ENCODE measurements at regions not wholly inside any gene's neighbourhood (a gene's known extent, or its start where the extent isn't known, plus 50 kb on each side); places are given as distances from the start of the nearest gene placed in this dataset.

DNA sequence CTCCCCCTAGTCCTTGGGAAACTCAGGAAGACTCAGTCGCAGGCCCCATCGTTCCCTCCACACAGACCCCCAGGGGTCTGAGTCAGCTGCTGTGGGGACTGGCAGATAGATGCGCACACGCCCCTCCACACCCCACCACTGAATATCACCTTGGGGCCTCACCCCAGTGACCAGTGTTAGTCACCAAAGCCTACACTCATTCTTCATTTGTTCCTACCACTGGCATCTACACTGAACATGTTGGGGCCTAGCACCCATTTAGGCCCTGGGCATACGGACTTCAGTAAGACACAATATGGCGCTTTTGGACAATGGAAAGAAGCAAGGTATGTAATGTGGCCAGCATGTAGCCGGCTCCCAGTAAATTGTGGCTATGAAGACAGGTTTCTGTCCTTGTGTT lies 154.1 kb upstream of the PJA1 start:
- Histone ChIP-seq H3K27ac (ENCODE audit: insufficient read length, low read depth, low read length) (no peak overlapping the region), H2BK12ac (ENCODE audit: insufficient read length, low read depth, low read length) (no peak overlapping the region), H2BK20ac (ENCODE audit: low read depth, low read length, poor library complexity, severe bottlenecking) (no peak overlapping the region), H4K20me1 (ENCODE audit: control insufficient read depth, insufficient read depth, insufficient read length) (no peaks in the 10 kb centered on the region), H3K23me2 (ENCODE audit: insufficient read length, low read depth, low read length, poor library complexity, severe bottlenecking) (no peaks in the 10 kb centered on the region), H3K9me3 (ENCODE audit: control insufficient read depth, low read depth, low read length) (no peaks in the 10 kb centered on the region), H3K23ac (ENCODE audit: insufficient read length, low read depth, low read length) (no peak overlapping the region), H3T11ph (ENCODE audit: low read length) (no peak overlapping the region), H3K79me2 (ENCODE audit: insufficient read depth, low read length) (no peaks in the 10 kb centered on the region), H4K8ac (replicated peaks; ENCODE audit: insufficient read length, low read depth, low read length) (no peak overlapping the region), H3K9ac (ENCODE audit: extremely low read depth, insufficient read length, low read length) (no peak overlapping the region), H3K4me1 (ENCODE audit: insufficient read depth, low read length) (peaks cover 13% of the 10 kb centered on the region; the same call in 1 of the 2 replicates), H2AK5ac (ENCODE audit: insufficient read length, low read length) (no peak overlapping the region), H3K79me1 (ENCODE audit: insufficient read depth, low read depth, low read length, poor library complexity, severe bottlenecking) (no peaks in the 10 kb centered on the region), H3K4me2 (ENCODE audit: insufficient read depth, insufficient read length, low read length) (no peak overlapping the region), H2AFZ (ENCODE audit: low read length) (no peak overlapping the region), H3K14ac (ENCODE audit: insufficient read depth, low read length) (no peak overlapping the region), H3K4ac (ENCODE audit: low read depth, low read length) (no peak overlapping the region), H2BK120ac (ENCODE audit: low read depth, low read length, poor library complexity, severe bottlenecking) (no peak overlapping the region), H4K91ac (ENCODE audit: insufficient read length, low read depth, low read length) (no peak overlapping the region), H3K56ac (ENCODE audit: insufficient read length, low read depth, low read length) (no peak overlapping the region), H3K18ac (ENCODE audit: insufficient read length, low read depth, low read length) (no peak overlapping the region), H2BK15ac (ENCODE audit: low read depth, low read length) (no peak overlapping the region), H3K27me3 (ENCODE audit: insufficient read depth, low read length) (peaks cover 3% of the 10 kb centered on the region; the same call in 1 of the 2 replicates), H4K5ac (ENCODE audit: insufficient read length, low read depth, low read length) (no peak overlapping the region), H2BK5ac (ENCODE audit: insufficient read length, low read length) (no peak overlapping the region)
- TF ChIP-seq, protein P1, sequence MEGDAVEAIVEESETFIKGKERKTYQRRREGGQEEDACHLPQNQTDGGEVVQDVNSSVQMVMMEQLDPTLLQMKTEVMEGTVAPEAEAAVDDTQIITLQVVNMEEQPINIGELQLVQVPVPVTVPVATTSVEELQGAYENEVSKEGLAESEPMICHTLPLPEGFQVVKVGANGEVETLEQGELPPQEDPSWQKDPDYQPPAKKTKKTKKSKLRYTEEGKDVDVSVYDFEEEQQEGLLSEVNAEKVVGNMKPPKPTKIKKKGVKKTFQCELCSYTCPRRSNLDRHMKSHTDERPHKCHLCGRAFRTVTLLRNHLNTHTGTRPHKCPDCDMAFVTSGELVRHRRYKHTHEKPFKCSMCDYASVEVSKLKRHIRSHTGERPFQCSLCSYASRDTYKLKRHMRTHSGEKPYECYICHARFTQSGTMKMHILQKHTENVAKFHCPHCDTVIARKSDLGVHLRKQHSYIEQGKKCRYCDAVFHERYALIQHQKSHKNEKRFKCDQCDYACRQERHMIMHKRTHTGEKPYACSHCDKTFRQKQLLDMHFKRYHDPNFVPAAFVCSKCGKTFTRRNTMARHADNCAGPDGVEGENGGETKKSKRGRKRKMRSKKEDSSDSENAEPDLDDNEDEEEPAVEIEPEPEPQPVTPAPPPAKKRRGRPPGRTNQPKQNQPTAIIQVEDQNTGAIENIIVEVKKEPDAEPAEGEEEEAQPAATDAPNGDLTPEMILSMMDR (conservative IDR thresholded peaks at IDR 0.05): no peak
- H3K4me3 Mint-ChIP-seq: no peak overlapping the region; a peak in 1 of 5 replicates
- peaks cover 70 to 77% of the 10 kb centered on the region in 2 experiments for H3K9me3 Mint-ChIP-seq
- H3K27me3 Mint-ChIP-seq (ENCODE audit: low read depth): peaks cover 8% of the 10 kb centered on the region
- WGBS (ENCODE audit: extremely low coverage, insufficient read length, low lambda C conversion rate): no CpG with 5 or more reads among the region's 7 CpGs
- H3K36me3 Mint-ChIP-seq (ENCODE audit: insufficient read depth in 1 of 3, low read depth in 3 of 3): no peaks in the 10 kb centered on the region; a peak in 2 of 7 replicates
- peaks cover 32 to 61% of the 10 kb centered on the region in 2 experiments for H3K4me1 Mint-ChIP-seq
- DNase-seq: no peak
- no peak overlapping the region for H3K27ac Mint-ChIP-seq
